ENCODE measurements at regions not wholly inside any gene's neighbourhood (a gene's known extent, or its start where the extent isn't known, plus 50 kb on each side); places are given as distances from the start of the nearest gene placed in this dataset.
"Not testable (repeated sequence)": the region's sequence is repeated elsewhere in the genome, so short reads cannot be mapped to it uniquely, and the experiment has no call there.

- no peak for DNase-seq (ENCODE audit: low spot score)
- TF ChIP-seq, protein P1, sequence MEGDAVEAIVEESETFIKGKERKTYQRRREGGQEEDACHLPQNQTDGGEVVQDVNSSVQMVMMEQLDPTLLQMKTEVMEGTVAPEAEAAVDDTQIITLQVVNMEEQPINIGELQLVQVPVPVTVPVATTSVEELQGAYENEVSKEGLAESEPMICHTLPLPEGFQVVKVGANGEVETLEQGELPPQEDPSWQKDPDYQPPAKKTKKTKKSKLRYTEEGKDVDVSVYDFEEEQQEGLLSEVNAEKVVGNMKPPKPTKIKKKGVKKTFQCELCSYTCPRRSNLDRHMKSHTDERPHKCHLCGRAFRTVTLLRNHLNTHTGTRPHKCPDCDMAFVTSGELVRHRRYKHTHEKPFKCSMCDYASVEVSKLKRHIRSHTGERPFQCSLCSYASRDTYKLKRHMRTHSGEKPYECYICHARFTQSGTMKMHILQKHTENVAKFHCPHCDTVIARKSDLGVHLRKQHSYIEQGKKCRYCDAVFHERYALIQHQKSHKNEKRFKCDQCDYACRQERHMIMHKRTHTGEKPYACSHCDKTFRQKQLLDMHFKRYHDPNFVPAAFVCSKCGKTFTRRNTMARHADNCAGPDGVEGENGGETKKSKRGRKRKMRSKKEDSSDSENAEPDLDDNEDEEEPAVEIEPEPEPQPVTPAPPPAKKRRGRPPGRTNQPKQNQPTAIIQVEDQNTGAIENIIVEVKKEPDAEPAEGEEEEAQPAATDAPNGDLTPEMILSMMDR (IDR thresholded peaks at IDR 0.05; ENCODE audit: extremely low read depth, missing control alignments): no peak
Observed at GRCh38 chr4:134529629-134530028, 328.0 kb upstream of the PABPC4L start.

DNA sequence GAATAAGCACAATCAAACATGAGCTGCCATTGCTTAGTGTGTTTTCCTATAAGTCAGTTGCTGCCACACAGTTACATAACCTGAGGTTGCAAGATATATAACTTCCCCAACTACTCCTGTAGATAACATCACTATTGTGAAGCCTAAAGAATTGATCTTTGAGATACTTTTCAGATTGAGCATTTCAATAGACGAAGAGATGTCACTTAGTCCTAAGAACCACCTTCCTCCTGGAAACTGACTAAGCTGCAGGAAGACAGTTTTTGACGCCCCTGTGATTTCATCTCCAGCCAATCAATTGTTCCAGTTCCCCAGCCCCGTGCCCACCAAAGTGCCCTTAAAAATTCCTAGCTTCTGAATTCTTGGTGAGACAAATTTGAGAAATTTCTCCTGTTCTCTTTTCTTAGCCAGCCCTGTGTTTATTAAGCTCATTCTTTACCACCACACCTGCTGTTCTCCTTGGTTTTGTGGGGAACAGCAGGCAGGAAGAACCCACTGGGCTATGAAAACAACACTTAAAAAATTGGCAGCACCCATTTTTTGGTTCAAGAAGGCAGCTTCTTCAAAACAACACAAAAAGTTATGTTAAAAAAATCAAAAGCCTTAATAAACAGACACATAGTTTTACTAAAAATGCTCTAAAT, 317.1 kb upstream of the PABPC4L start:
- DNase-seq (ENCODE audit: low spot score): no peak
- TF ChIP-seq, protein P1 (IDR thresholded peaks at IDR 0.05; ENCODE audit: extremely low read depth, missing control alignments): no peak

DNA sequence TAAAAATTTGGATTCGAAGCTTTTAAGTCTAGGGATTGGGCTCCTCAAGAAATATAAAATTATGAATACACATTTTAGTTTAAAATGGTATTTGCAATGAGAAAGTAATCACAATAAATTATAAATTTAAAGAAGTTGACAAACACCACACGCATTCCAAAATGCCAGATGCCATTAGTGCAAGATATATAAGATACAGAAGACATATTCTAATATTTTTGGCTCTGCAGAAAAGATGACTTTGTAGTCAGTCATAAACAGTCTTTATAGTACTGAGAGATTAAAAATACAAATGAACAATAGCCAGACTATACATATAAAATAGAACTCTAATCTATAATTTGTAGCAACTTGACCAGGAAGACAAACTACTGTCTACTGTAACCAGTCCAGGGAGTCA, 309.0 kb upstream of the PABPC4L start:
- TF ChIP-seq, protein P1 (IDR thresholded peaks at IDR 0.05; ENCODE audit: extremely low read depth, missing control alignments): no peak
- DNase-seq (ENCODE audit: low spot score): no peak

GRCh38 chr4:134505511-134505910, 303.9 kb upstream of the PABPC4L start:
- TF ChIP-seq, protein P1 (IDR thresholded peaks at IDR 0.05; ENCODE audit: extremely low read depth, missing control alignments): no peak

GRCh38 chr4:134501973-134502643, 300.5 kb upstream of the PABPC4L start:
- no peak for DNase-seq (ENCODE audit: low spot score)
- TF ChIP-seq, protein P1 (IDR thresholded peaks at IDR 0.05; ENCODE audit: extremely low read depth, missing control alignments): no peak

More at GRCh38 chr4:134505511-134505910, 303.9 kb upstream of the PABPC4L start:
- no peak for DNase-seq (ENCODE audit: low spot score)

- DNase-seq (ENCODE audit: low spot score): not testable (repeated sequence)
Observed at GRCh38 chr4:134501488-134501887, 299.9 kb upstream of the PABPC4L start.

DNA sequence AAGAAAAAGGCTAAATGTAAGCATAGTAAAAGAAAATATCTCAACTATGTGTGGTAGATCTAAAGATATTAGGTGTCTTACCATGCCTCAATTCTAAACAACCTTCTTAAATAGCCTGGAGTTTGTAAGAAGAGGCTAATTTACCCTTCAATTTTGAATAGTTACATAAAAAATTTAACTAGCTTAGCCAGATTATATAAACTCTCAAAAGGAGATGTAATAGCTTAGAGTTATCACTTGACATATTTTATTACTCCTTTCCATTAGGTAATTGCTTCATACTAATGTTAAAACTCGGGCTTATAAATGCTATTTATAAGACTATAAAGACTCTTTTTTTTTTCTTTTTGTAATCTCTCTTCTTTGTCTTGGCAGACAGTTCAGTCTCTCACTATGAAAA, 297.5 kb upstream of the PABPC4L start:
- TF ChIP-seq, protein P1 (IDR thresholded peaks at IDR 0.05; ENCODE audit: extremely low read depth, missing control alignments): no peak

DNA sequence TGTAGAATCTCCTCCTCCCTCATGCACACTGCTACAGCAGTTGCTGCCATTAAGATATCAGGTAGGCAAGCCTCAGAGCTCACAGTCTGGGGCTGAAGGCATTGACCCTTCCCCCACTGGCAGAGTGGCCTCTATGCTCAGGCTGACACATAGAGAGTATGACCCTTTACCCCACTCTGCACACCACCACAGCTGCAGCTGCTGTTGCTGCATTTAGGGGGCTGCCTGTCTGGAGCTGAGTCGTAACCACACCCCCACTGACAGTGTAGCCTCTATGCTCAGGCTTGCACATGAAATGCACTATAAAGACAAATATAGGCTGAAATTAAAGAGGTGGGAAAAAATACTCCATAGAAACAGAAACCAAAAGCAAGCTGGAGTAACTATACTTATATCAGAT, 289.3 kb upstream of the PABPC4L start:
- DNase-seq (ENCODE audit: low spot score): no peak

More for the DNA sequence above, 297.5 kb upstream of the PABPC4L start:
- no peak for DNase-seq (ENCODE audit: low spot score)

GRCh38 chr4:134483514-134483913, 281.9 kb upstream of the PABPC4L start:
- not testable (repeated sequence) for DNase-seq (ENCODE audit: low spot score)

More for the DNA sequence above, 289.3 kb upstream of the PABPC4L start:
- TF ChIP-seq, protein P1 (IDR thresholded peaks at IDR 0.05; ENCODE audit: extremely low read depth, missing control alignments): no peak
